GM12801 (cell line): ENCODE measurements at regions not wholly inside any gene's neighbourhood (a gene's known extent, or its start where the extent isn't known, plus 50 kb on each side); places are given as distances from the start of the nearest gene placed in this dataset.

Experiments used
- TF ChIP-seq, protein P1 (sequence below): IDR thresholded peaks from one replicate; pipeline ENCODE4 v1.5.1; 2011; ENCODE audit warnings: control low read depth; ENCODE audit not compliant: insufficient read length; ENCODE audit errors: extremely low read depth

DNA sequence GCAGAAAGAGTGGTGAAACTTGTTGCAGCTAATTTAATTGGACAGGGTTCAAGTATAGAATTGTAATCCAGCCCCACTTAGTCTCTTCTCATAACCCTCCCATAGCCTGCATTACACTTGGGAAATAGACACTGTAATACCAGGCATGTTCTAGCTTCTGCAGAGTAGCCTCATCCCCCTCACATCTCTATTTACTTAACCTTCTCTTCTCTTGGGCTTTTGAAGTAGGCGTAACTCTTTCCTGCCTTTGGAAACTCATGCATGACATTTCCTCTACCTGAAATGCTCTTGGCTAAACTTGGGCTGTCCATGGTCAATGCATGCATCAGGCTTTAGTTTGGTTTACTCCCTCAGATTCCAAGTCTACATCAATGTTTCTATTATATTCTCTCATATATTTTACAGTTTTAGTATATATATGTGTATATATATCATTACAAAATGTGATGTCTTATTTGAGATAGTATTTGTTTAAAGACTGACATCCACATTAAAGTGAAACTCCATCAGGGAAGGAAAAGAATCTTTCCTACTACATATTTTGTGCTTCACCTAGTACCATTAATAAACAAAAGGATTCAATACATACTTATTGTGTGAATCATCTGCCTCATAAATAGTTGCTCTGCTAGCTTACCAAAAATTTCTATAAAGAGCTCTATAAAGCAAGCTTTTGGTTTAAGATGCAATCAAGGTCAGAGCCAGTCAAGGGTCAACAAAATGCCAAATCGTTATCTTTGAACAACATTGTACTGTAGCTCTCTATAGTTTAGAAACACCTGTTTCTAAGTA, 1158.0 kb downstream of the MAT2B start:
- TF ChIP-seq, protein P1, sequence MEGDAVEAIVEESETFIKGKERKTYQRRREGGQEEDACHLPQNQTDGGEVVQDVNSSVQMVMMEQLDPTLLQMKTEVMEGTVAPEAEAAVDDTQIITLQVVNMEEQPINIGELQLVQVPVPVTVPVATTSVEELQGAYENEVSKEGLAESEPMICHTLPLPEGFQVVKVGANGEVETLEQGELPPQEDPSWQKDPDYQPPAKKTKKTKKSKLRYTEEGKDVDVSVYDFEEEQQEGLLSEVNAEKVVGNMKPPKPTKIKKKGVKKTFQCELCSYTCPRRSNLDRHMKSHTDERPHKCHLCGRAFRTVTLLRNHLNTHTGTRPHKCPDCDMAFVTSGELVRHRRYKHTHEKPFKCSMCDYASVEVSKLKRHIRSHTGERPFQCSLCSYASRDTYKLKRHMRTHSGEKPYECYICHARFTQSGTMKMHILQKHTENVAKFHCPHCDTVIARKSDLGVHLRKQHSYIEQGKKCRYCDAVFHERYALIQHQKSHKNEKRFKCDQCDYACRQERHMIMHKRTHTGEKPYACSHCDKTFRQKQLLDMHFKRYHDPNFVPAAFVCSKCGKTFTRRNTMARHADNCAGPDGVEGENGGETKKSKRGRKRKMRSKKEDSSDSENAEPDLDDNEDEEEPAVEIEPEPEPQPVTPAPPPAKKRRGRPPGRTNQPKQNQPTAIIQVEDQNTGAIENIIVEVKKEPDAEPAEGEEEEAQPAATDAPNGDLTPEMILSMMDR: no peak

DNA sequence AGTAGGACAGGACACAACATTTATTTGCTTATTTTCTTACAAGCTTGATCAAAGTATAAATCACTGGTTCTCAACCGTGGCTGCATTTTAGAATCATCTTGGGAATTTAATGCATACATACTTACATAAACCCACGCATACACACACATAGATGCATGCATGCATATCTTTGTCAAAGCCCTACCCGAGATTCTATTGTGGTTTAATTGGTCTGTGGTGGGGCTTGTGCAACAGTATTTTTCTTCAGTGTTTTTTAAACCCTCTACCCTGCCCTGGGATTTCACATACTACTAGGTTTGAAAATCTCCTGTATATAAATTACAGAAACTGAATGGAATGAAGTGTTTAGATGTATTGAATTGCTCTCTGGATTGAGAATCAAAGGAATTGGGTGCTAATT, 1166.2 kb downstream of the MAT2B start:
- TF ChIP-seq, protein P1: no peak

DNA sequence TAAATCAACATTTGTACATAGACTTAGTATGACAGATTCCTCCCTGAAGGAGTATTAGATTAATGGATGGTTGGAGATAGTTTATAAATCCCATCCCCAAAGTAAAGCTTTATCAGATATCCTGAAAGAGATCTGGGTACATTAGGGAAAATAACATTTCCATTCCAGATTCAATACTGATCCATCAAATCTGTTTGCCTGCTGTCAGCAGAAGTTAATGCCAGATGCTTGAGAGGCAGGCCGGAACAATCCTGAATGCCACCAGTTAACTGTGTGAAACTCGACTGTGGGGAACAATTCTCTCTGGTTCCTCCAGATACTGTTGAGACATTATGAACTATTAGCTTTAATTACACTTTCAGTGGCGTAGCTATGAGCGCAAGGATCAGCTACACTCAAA, 1166.8 kb downstream of the MAT2B start:
- TF ChIP-seq, protein P1: no peak

DNA sequence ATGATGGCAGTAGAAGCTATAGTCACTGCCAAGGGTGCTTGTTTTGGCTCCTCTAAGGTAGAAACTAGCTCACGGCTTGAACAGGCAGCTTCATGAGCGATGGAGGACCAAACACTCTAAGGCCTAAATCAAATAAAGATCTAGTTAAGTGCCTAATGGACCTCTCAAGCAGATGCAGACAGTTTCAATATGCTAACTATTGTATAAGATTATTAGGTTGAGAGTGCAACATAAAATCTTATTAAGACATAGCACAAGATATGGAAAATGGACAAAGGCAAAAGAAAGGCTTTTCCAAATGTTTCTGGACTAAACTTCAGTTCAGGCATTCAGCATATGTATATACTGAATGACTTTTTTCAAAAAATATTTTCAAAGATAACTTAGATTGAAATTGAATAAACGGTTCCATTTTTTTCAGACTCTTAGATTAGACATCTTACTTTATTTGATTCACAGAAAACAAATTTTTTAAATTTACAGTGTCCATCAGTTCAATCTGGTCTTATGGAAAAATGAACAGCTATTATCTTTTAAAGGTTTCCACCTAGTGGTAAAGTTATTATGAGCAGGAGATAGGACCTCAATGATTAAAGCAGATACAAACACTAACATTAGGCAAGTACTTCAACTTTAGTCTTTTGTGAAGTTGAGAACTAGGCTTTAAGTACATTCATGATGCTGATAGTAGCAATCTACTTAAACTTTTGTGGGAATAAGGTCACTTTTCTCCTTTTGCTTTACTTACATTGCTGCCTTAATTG, 1167.7 kb downstream of the MAT2B start:
- TF ChIP-seq, protein P1: no peak

DNA sequence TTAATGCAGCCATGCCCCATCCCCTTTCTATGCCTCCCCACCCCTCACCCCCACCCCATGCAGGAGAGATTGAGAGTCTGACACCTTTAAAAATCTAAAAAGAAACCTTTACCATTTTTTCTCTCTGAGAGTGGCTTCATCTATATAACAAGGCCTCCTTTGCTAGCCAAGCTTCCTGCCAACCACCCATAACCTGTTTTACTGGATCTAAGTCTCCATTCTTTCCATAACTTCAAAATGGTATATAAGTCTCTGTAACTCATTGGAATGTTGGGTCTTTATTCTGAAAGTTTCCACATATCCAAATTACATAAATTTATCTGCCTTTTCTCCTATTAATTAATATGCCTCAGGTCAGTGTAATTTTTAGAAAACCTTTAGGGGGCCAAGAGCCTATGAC, 1174.0 kb downstream of the MAT2B start:
- TF ChIP-seq, protein P1: no peak

DNA sequence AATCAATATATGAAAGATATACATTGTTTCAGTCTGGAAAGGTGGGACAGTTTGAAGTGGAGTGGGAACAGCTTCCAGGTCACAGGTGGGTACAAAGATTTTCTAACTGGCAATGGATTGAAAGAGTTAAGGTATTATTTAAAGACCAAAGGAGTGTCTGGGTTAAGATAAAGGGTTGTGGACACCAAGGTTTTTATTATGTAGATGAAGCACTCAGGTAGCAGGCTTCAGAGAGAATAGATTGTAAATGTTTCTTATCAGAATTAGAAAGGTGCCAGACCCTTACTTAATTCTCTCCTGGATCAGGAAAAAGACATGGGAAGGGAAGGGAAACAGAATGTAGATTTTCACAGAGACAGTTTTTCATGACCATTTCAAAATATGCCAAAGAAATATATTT, 1174.8 kb downstream of the MAT2B start:
- TF ChIP-seq, protein P1: no peak

DNA sequence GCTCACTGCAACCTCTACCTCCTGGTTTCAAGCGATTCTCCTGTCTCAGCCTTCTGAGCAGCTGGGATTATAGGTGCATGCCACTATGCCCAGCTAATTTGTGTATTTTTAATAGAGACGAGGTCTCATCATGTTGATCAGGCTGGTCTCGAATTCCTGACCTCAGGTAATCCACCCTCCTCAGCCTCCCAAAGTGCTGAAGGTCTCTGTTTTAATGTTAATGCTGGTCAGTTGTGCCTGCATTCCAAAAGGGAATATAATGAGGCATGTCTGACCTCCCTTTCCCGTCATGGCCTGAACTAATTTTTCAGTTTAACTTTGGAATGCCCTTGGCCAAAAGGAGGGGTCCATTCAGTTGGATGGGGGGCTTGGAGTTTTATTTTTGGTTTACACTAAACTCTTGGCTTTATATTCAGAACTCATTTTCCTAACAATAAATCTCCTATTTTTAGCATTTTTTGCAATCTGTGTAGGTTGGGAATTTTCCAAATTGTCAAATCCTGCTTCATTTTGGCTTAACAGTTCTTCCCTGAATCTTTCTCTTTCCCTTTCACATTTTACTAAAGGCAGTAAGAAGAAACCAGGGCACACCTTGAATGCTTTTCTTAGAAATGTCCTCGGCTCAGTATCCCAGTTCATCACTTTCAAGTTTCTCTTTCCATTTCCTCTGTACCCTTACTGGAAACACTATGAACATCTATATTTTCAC, 1175.5 kb downstream of the MAT2B start:
- TF ChIP-seq, protein P1: no peak
